ENCODE measurements at regions not wholly inside any gene's neighbourhood (a gene's known extent, or its start where the extent isn't known, plus 50 kb on each side); places are given as distances from the start of the nearest gene placed in this dataset.
"Not testable (repeated sequence)": the region's sequence is repeated elsewhere in the genome, so short reads cannot be mapped to it uniquely, and the experiment has no call there.

- not testable (repeated sequence) for TF ChIP-seq CTCF, POLR2A (IDR thresholded peaks at IDR 0.05)
These were observed 118.1 kb downstream of the SPIN4 start for GRCh38 chrX:63233013-63233412.

Measured in Peyer's patch (tissue), 4 donors.